GM23338 (cell line): ENCODE measurements at regions not wholly inside any gene's neighbourhood (a gene's known extent, or its start where the extent isn't known, plus 50 kb on each side); places are given as distances from the start of the nearest gene placed in this dataset.

Experiments
- ATAC-seq: fragments of 200-7000 bp; cut with Tn5 transposase; 3 replicates; pipeline ENCODE4 v1.9.1; 2020
- DNase-seq: peaks from one replicate; pipeline ENCODE4 v3.0.0-alpha.2; 2015; ENCODE audit warnings: low spot score
- H2AFZ ChIP-seq: fragments of 200-600 bp; sonication (generic); 2 replicates; pipeline ENCODE4 v1.8.0; 2016; ENCODE audit warnings: antibody characterized with exemption, mild to moderate bottlenecking, moderate library complexity
- H3F3A ChIP-seq: fragments of 200-600 bp; sonication (generic); replicated peaks from 2 replicates; pipeline ENCODE4 v1.8.0; 2017; ENCODE audit warnings: antibody characterized with exemption, mixed run types, low read depth
- H3K27ac ChIP-seq: fragments of 200-600 bp; sonication (generic); 2 replicates; pipeline ENCODE4 v1.6.1; 2016; ENCODE audit warnings: low read depth
- H3K27me3 ChIP-seq: fragments of 200-600 bp; sonication (generic); 2 replicates; pipeline ENCODE4 v1.8.0; 2016; ENCODE audit warnings: mild to moderate bottlenecking, mixed run types, moderate library complexity; ENCODE audit not compliant: insufficient read depth
- H3K36me3 ChIP-seq: fragments of 200-600 bp; sonication (generic); 2 replicates; pipeline ENCODE4 v1.8.0; 2016; ENCODE audit warnings: mild to moderate bottlenecking; ENCODE audit not compliant: insufficient read depth
- H3K4me1 ChIP-seq: fragments of 200-600 bp; sonication (generic); 2 replicates; pipeline ENCODE4 v1.8.0; 2016; ENCODE audit warnings: mild to moderate bottlenecking, moderate library complexity; ENCODE audit not compliant: insufficient read depth
- H3K4me2 ChIP-seq: fragments of 200-600 bp; sonication (generic); 2 replicates; pipeline ENCODE4 v1.7.1; 2017; ENCODE audit warnings: mixed run types
- H3K4me3 ChIP-seq: fragments of 200-600 bp; sonication (generic); 2 replicates; pipeline ENCODE4 v1.6.1; 2016; ENCODE audit warnings: mixed run types
- H3K79me2 ChIP-seq: fragments of 200-600 bp; sonication (generic); replicated peaks from 2 replicates; pipeline ENCODE4 v1.8.0; 2017; ENCODE audit warnings: mild to moderate bottlenecking; ENCODE audit not compliant: insufficient read depth
- H3K9me2 ChIP-seq: fragments of 200-600 bp; sonication (generic); 2 replicates; pipeline ENCODE4 v1.8.0; 2017; ENCODE audit not compliant: insufficient read depth
- H4K20me1 ChIP-seq: fragments of 200-600 bp; sonication (generic); replicated peaks from 2 replicates; pipeline ENCODE4 v1.8.0; 2017; ENCODE audit warnings: mild to moderate bottlenecking; ENCODE audit not compliant: insufficient read depth
- H3K27ac Mint-ChIP-seq: 2 replicates; pipeline ENCODE4 v1.8.0; 2020; ENCODE audit warnings: inconsistent platforms, mild to moderate bottlenecking, moderate library complexity, mixed read lengths
- H3K27me3 Mint-ChIP-seq: 3 replicates; pipeline ENCODE4 v1.8.0; 2022; ENCODE audit warnings: low read depth, mild to moderate bottlenecking, moderate library complexity, mixed read lengths, inconsistent platforms; ENCODE audit not compliant: insufficient read depth, poor library complexity
- H3K36me3 Mint-ChIP-seq: 3 replicates; pipeline ENCODE4 v1.8.0; 2021; ENCODE audit warnings: low read depth, mild to moderate bottlenecking, inconsistent platforms, moderate library complexity, mixed read lengths
- H3K4me1 Mint-ChIP-seq: 3 replicates; pipeline ENCODE4 v1.8.0; 2020; ENCODE audit warnings: mild to moderate bottlenecking, inconsistent platforms, mixed read lengths
- H3K4me3 Mint-ChIP-seq: 3 replicates; pipeline ENCODE4 v1.8.0; 2021; ENCODE audit warnings: moderate library complexity, mild to moderate bottlenecking, inconsistent platforms, mixed read lengths
- H3K9me3 Mint-ChIP-seq: 3 replicates; pipeline ENCODE4 v1.8.0; 2020; ENCODE audit warnings: moderate library complexity, mild to moderate bottlenecking, inconsistent platforms, mixed read lengths
- CTCF ChIP-seq, 2 experiments: fragments of 200-600 bp in 1 of 2; sonication (generic) in 1 of 2; conservative IDR thresholded peaks; 2 replicates each; pipeline versions ENCODE4 v1.5.1 to v1.6.1; 2016 to 2017; ENCODE audit warnings: antibody characterized with exemption in 2 of 2, low read depth in 2 of 2, mild to moderate bottlenecking in 2 of 2, moderate library complexity in 1 of 2
- ETS1 ChIP-seq: IDR thresholded peaks from 2 replicates; pipeline ENCODE4 v1.6.1; 2016; ENCODE audit warnings: antibody characterized with exemption
- EZH2 ChIP-seq: fragments of 200-600 bp; sonication (generic); IDR thresholded peaks from one replicate; pipeline ENCODE4 v1.8.0; 2017; ENCODE audit warnings: antibody characterized with exemption, mild to moderate bottlenecking, low read depth; ENCODE audit not compliant: unreplicated experiment
- EZH2phosphoT487 ChIP-seq: fragments of 200-600 bp; sonication (generic); IDR thresholded peaks from one replicate; pipeline ENCODE4 v1.8.1; 2018; ENCODE audit warnings: antibody characterized with exemption; ENCODE audit not compliant: unreplicated experiment
- NANOG ChIP-seq: IDR thresholded peaks from 2 replicates; pipeline ENCODE4 v1.6.1; 2016; ENCODE audit warnings: antibody characterized with exemption, borderline replicate concordance
- REST ChIP-seq: IDR thresholded peaks from one replicate; pipeline ENCODE4 v1.6.1; 2018; ENCODE audit warnings: antibody characterized with exemption; ENCODE audit not compliant: unreplicated experiment
- STAT1 ChIP-seq: IDR thresholded peaks from one replicate; pipeline ENCODE4 v1.6.1; 2016; ENCODE audit warnings: antibody characterized with exemption; ENCODE audit not compliant: unreplicated experiment
- ZNF114 ChIP-seq: fragments of 250-450 bp; sonication (Bioruptor Pico); IDR thresholded peaks from 2 replicates; pipeline ENCODE4 v1.5.0; 2020; ENCODE audit warnings: mild to moderate bottlenecking, moderate library complexity
- ZNF331 ChIP-seq: fragments of 250-450 bp; sonication (Bioruptor Pico); IDR thresholded peaks from 2 replicates; pipeline ENCODE4 v1.5.0; 2020; ENCODE audit warnings: low read depth, mild to moderate bottlenecking, moderate library complexity
- ZNF462 ChIP-seq: fragments of 250-450 bp; sonication (Bioruptor Pico); IDR thresholded peaks from 2 replicates; pipeline ENCODE4 v1.5.0; 2020; ENCODE audit warnings: mild to moderate bottlenecking, moderate library complexity

GRCh38 chr7:85882335-85882734 is 695.5 kb upstream of the SEMA3D start:
- TF ChIP-seq ZNF462 (CRISPR knock-in tag) = no peak
- no peak for TF ChIP-seq EZH2
- H3K36me3 Mint-ChIP-seq = no peaks in the 10 kb centered on the region; the same call in 2 of the 3 replicates
- no peak for ATAC-seq

GRCh38 chr7:85875398-85875797 is 688.5 kb upstream of the SEMA3D start:
- Histone ChIP-seq H3F3A (no peaks in the 10 kb centered on the region), H3K4me1 (no peaks in the 10 kb centered on the region), H3K4me2 (no peak overlapping the region), H2AFZ (peak overlapping the region; percentile 80), H3K27ac (no peak overlapping the region), H3K36me3 (no peaks in the 10 kb centered on the region), H3K9me2 (no peaks in the 10 kb centered on the region), H3K27me3 (no peaks in the 10 kb centered on the region), H3K4me3 (no peak overlapping the region), H4K20me1 (no peaks in the 10 kb centered on the region), H3K79me2 (no peaks in the 10 kb centered on the region)
- Mint-ChIP-seq H3K4me1 (peaks cover 4% of the 10 kb centered on the region; the same call in 1 of the 3 replicates), H3K27ac (0 out of 2 replicates have a peak overlapping the region, but pooled peaks have one; percentile 23), H3K9me3 (peaks cover 8% of the 10 kb centered on the region; the same call in 2 of the 3 replicates), H3K27me3 (peaks cover 2% of the 10 kb centered on the region), H3K4me3 (no peak overlapping the region), H3K36me3 (no peaks in the 10 kb centered on the region; the same call in 2 of the 3 replicates)
- ATAC-seq = no peak
- no peak for DNase-seq
- TF ChIP-seq ZNF114 (CRISPR knock-in tag) = no peak
- no peak for TF ChIP-seq ETS1
- no peak for TF ChIP-seq NANOG
- no peak for TF ChIP-seq STAT1
- no peak for TF ChIP-seq ZNF331
- no peak for TF ChIP-seq REST
- TF ChIP-seq CTCF (conservative IDR thresholded peaks at IDR 0.05; ENCODE audit: low read depth in 2 of 2) = no peak
- TF ChIP-seq EZH2phosphoT487 = no peak

More at GRCh38 chr7:85882335-85882734, 695.5 kb upstream of the SEMA3D start:
- no peak for DNase-seq
- no peaks in the 10 kb centered on the region for H3K36me3 ChIP-seq
- H3K9me2 ChIP-seq = no peaks in the 10 kb centered on the region
- H3K9me3 Mint-ChIP-seq = no peaks in the 10 kb centered on the region
- no peaks in the 10 kb centered on the region for H3K27me3 Mint-ChIP-seq
- H3K27ac Mint-ChIP-seq = no peak overlapping the region
- no peak overlapping the region for H3K4me3 Mint-ChIP-seq
- peaks cover 23% of the 10 kb centered on the region for H3K4me1 ChIP-seq
- H4K20me1 ChIP-seq = no peaks in the 10 kb centered on the region
- H3K4me3 ChIP-seq = no peak overlapping the region
- no peaks in the 10 kb centered on the region for H3K79me2 ChIP-seq
- no peak overlapping the region for H2AFZ ChIP-seq
- H3K4me2 ChIP-seq = no peak overlapping the region
- no peaks in the 10 kb centered on the region for H3F3A ChIP-seq
- H3K27ac ChIP-seq = no peak overlapping the region
- peaks cover 11% of the 10 kb centered on the region for H3K4me1 Mint-ChIP-seq
- H3K27me3 ChIP-seq = no peaks in the 10 kb centered on the region
